GM12878 (cell line): ENCODE measurements at regions not wholly inside any gene's neighbourhood (a gene's known extent, or its start where the extent isn't known, plus 50 kb on each side); places are given as distances from the start of the nearest gene placed in this dataset.

Experiments used
- ATAC-seq: fragments of 200-7000 bp; cut with Tn5 transposase; 3 replicates; pipeline ENCODE4 v1.9.1; 2020; ENCODE audit warnings: mild to moderate bottlenecking, moderate library complexity
- BruUV-seq: library from RNA; stranded (reverse); fragments of 400-500 nt; replicated peaks from 2 replicates; lab custom pipeline; 2021; lab: Mats Ljungman, UMichigan
- CTCF ChIA-PET: fragments of 300-600 bp; sonication (Branson Sonifier 250); formaldehyde crosslinking; extraction: SDS; loops from one replicate; lab custom pipeline; 2021; ENCODE audit warnings: inconsistent platforms; lab: Yijun Ruan, JAX
- POLR2A ChIA-PET: fragments of 350-600 bp; formaldehyde crosslinking; extraction: SDS; loops from one replicate; lab custom pipeline; 2021; ENCODE audit warnings: inconsistent platforms; lab: Charles Lee
- RAD21 ChIA-PET: fragments of 300-600 bp; sonication (Branson Sonifier 250); formaldehyde crosslinking; loops from one replicate; lab custom pipeline; 2023; ENCODE audit warnings: antibody characterized with exemption; ENCODE audit not compliant: unreplicated experiment; lab: Charles Lee
- SMC1A ChIA-PET: fragments of 300-600 bp; sonication (Branson Sonifier 250); formaldehyde crosslinking; loops from one replicate; lab custom pipeline; 2023; ENCODE audit not compliant: unreplicated experiment, uncharacterized antibody; lab: Charles Lee
- DNase-seq: peaks from one replicate; pipeline ENCODE4 v3.0.0-alpha.2; 2011; ENCODE audit warnings: low read depth, low spot score
- FAIRE-seq: peaks from 3 replicates; lab custom pipeline; 2011; peaks lifted over from hg19 to GRCh38; lab: Jason Lieb, UNC
- H2AFZ ChIP-seq: 2 replicates; pipeline ENCODE4 v1.6.0; 2011; ENCODE audit warnings: low read depth, low read length, control low read depth; ENCODE audit not compliant: control insufficient read depth
- H3K27ac ChIP-seq: 2 replicates; pipeline ENCODE4 v1.5.1; 2011; ENCODE audit warnings: control low read depth; ENCODE audit not compliant: control insufficient read depth, insufficient read depth
- H3K27me3 ChIP-seq, 2 experiments: replicated peaks in 1 of 2; 2 replicates each; pipeline versions ENCODE4 v1.6.0 to v1.6.1; 2011; ENCODE audit warnings: low read length in 1 of 2; ENCODE audit not compliant: control insufficient read depth in 2 of 2, insufficient read depth in 2 of 2
- H3K36me3 ChIP-seq, 2 experiments: 2 replicates each; pipeline ENCODE4 v1.5.1; 2011; ENCODE audit warnings: low read length in 1 of 2; ENCODE audit not compliant: control insufficient read depth in 2 of 2, insufficient read depth in 2 of 2
- H3K4me1 ChIP-seq: 2 replicates; pipeline ENCODE4 v1.6.1; 2011; ENCODE audit warnings: mild to moderate bottlenecking, low read length, moderate library complexity, mixed read lengths; ENCODE audit not compliant: control insufficient read depth, insufficient read depth
- H3K4me2 ChIP-seq: 2 replicates; pipeline ENCODE4 v1.6.0; 2011; ENCODE audit warnings: control low read depth; ENCODE audit not compliant: control insufficient read depth, insufficient read depth
- H3K4me3 ChIP-seq: fragments of 200-600 bp; sonication (generic); 2 replicates; pipeline ENCODE4 v1.5.1; 2016
- H3K79me2 ChIP-seq: 2 replicates; pipeline ENCODE4 v1.6.0; 2011; ENCODE audit warnings: low read length; ENCODE audit not compliant: control insufficient read depth, insufficient read depth
- H3K9ac ChIP-seq: 2 replicates; pipeline ENCODE4 v1.8.0; 2011; ENCODE audit warnings: low read length, control low read depth, mixed read lengths; ENCODE audit not compliant: control insufficient read depth, insufficient read depth
- H3K9me3 ChIP-seq: replicated peaks from 3 replicates; pipeline ENCODE4 v1.5.1; 2011; ENCODE audit warnings: mild to moderate bottlenecking, low read length; ENCODE audit not compliant: control insufficient read depth, insufficient read depth
- H4K20me1 ChIP-seq: 2 replicates; pipeline ENCODE4 v1.6.0; 2011; ENCODE audit not compliant: control insufficient read depth, insufficient read depth
- BHLHE40 ChIP-seq, 2 experiments: fragments of 450-650 bp in 1 of 2; IDR thresholded peaks; 2 replicates each; pipeline ENCODE4 v1.6.1; 2011 to 2017; ENCODE audit warnings: low read depth in 2 of 2, borderline replicate concordance in 1 of 2, improper control_type of control experiment in 1 of 2, low read length in 1 of 2, mild to moderate bottlenecking in 1 of 2
- CHD1 ChIP-seq: IDR thresholded peaks from 2 replicates; pipeline ENCODE4 v1.6.1; 2012; ENCODE audit warnings: low read depth, low read length, improper control_type of control experiment
- DPF2 ChIP-seq: fragments of 450-650 bp; IDR thresholded peaks from 2 replicates; pipeline ENCODE4 v1.6.1; 2017; ENCODE audit warnings: mild to moderate bottlenecking
- E2F4 ChIP-seq: IDR thresholded peaks from 2 replicates; pipeline ENCODE4 v1.6.1; 2012; ENCODE audit warnings: low read depth, low read length, improper control_type of control experiment
- E4F1 ChIP-seq: fragments of 450-650 bp; IDR thresholded peaks from 2 replicates; pipeline ENCODE4 v1.6.1; 2018; ENCODE audit warnings: borderline replicate concordance, mild to moderate bottlenecking; ENCODE audit not compliant: partially characterized antibody
- EP300 ChIP-seq, 2 experiments: fragments of 150-350 bp in 1 of 2; IDR thresholded peaks; 2 replicates each; pipeline ENCODE4 v1.6.1; 2011 to 2012; ENCODE audit warnings: low read depth in 2 of 2, low read length in 2 of 2, borderline replicate concordance in 1 of 2, improper control_type of control experiment in 1 of 2, inconsistent platforms in 1 of 2; ENCODE audit not compliant: control insufficient read depth in 1 of 2
- EZH2 ChIP-seq: IDR thresholded peaks from 2 replicates; pipeline ENCODE4 v1.6.1; 2012; ENCODE audit warnings: low read depth, mild to moderate bottlenecking, control low read depth, inconsistent platforms, low read length, borderline replicate concordance; ENCODE audit not compliant: control insufficient read depth
- FOXM1 ChIP-seq: IDR thresholded peaks from 2 replicates; pipeline ENCODE4 v1.6.1; 2012; ENCODE audit warnings: low read depth, mild to moderate bottlenecking, inconsistent platforms, low read length, moderate library complexity
- GATAD2B ChIP-seq: fragments of 450-650 bp; conservative IDR thresholded peaks from 2 replicates; pipeline ENCODE4 v1.6.1; 2017; ENCODE audit warnings: low read depth, mild to moderate bottlenecking, moderate library complexity
- JUNB ChIP-seq: IDR thresholded peaks from 2 replicates; pipeline ENCODE4 v1.6.1; 2016; ENCODE audit warnings: antibody characterized with exemption, mild to moderate bottlenecking
- KDM1A ChIP-seq: fragments of 200-600 bp; sonication (generic); IDR thresholded peaks from 2 replicates; pipeline ENCODE4 v1.6.1; 2016; ENCODE audit warnings: borderline replicate concordance
- KLF5 ChIP-seq: fragments of 450-650 bp; IDR thresholded peaks from 2 replicates; pipeline ENCODE4 v1.6.1; 2014; ENCODE audit warnings: mild to moderate bottlenecking; ENCODE audit not compliant: partially characterized antibody
- NBN ChIP-seq: fragments of 450-650 bp; IDR thresholded peaks from 2 replicates; pipeline ENCODE4 v1.6.1; 2016
- NFIC ChIP-seq: IDR thresholded peaks from 2 replicates; pipeline ENCODE4 v1.6.1; 2012; ENCODE audit warnings: low read depth, mild to moderate bottlenecking, inconsistent platforms, low read length, moderate library complexity
- RUNX3 ChIP-seq: IDR thresholded peaks from 2 replicates; pipeline ENCODE4 v1.6.1; 2012; ENCODE audit warnings: low read length, inconsistent platforms
- SMAD5 ChIP-seq: IDR thresholded peaks from 2 replicates; pipeline ENCODE4 v1.6.1; 2016; ENCODE audit warnings: antibody characterized with exemption, low read depth
- TCF12 ChIP-seq: IDR thresholded peaks from 2 replicates; pipeline ENCODE4 v1.6.1; 2011; ENCODE audit warnings: low read depth, mild to moderate bottlenecking, low read length
- TCF3 ChIP-seq: IDR thresholded peaks from 2 replicates; pipeline ENCODE4 v1.6.1; 2012; ENCODE audit warnings: low read depth, mild to moderate bottlenecking, low read length, borderline replicate concordance; ENCODE audit not compliant: insufficient read depth
- ZNF384 ChIP-seq: IDR thresholded peaks from 2 replicates; pipeline ENCODE4 v1.6.1; 2012; ENCODE audit warnings: low read depth, mild to moderate bottlenecking, low read length, improper control_type of control experiment, borderline replicate concordance
- WGBS: methylation state at CpG from one replicate; pipeline ENCODE4 v1.1.6; 2016; ENCODE audit warnings: low lambda C conversion rate; ENCODE audit not compliant: insufficient replicate concordance, insufficient coverage; ENCODE audit errors: missing lambda C conversion rate; 5-methylcytosine and 5-hydroxymethylcytosine counted together
- in situ Hi-C: fragments of 300-500 bp; cut with MboI; formaldehyde crosslinking; loops from 9 replicates; pipeline ENCODE4 v1.14.3; 2018; ENCODE audit warnings: mixed read lengths
- intact Hi-C: fragments of 100-400 bp; cut with micrococcal nuclease; formaldehyde crosslinking; loops from one replicate; pipeline ENCODE4 v1.14.2; 2022; ENCODE audit not compliant: unreplicated experiment

DNA sequence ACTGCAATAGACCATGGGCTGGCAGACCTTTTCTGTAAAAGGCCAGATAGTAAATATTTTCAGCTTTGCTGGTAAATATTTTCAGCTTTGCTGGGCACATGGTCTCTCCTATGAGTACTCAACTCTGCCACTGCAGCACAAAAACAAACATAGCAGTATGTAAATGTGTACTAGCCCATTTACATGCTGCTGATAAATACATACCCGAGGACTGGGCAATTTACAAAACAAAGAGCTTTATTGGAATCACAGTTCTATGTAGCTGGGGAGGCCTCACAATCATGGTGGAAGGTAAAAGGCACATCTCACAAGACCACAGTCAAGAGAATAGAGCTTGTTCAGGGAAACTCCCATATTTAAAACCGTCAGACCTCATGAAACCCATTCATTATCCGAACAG is 793.0 kb downstream of the EDEM1 start (continued):
- TF ChIP-seq E4F1 (no peak), FOXM1 (no peak), DPF2 (no peak), EZH2 (no peak), TCF12 (no peak), CHD1 (no peak), RUNX3 (no peak)
- TF ChIP-seq, all 136 proteins: peak for 0

GRCh38 chr3:5994651-5995050 is 807.1 kb downstream of the EDEM1 start:
- BruUV-seq = no TSS peak
- 0% methylated on average over 1 of the region's 1 CpG for WGBS
- Histone ChIP-seq H3K9ac (no peak overlapping the region), H3K4me2 (no peak overlapping the region), H3K9me3 (no peaks in the 10 kb centered on the region), H3K79me2 (no peaks in the 10 kb centered on the region), H3K27me3 (no peaks in the 10 kb centered on the region), H3K4me1 (no peaks in the 10 kb centered on the region), H4K20me1 (no peaks in the 10 kb centered on the region), H3K4me3 (no peak overlapping the region), H3K27ac (no peak overlapping the region), H2AFZ (no peak overlapping the region), H3K36me3 (no peaks in the 10 kb centered on the region)
- no peak for DNase-seq
- ChIA-PET RAD21 (no interaction called here), POLR2A (no interaction called here), CTCF (no interaction called here), SMC1A (no interaction called here)
- no peak for ATAC-seq
- no peak for FAIRE-seq
- in situ Hi-C loops (no loop called here), intact Hi-C loops (no loop called here)
- no peak for TF ChIP-seq NFIC
- no peak for TF ChIP-seq KLF5
- TF ChIP-seq EP300 (IDR thresholded peaks at IDR 0.05; ENCODE audit: borderline replicate concordance in 1 of 2, control insufficient read depth in 1 of 2, low read depth in 2 of 2, low read length in 2 of 2) = no peak
- TF ChIP-seq KDM1A = no peak
- TF ChIP-seq SMAD5 = no peak
- no peak for TF ChIP-seq GATAD2B
- TF ChIP-seq E2F4 = no peak
- no peak for TF ChIP-seq BHLHE40 (IDR thresholded peaks at IDR 0.05; ENCODE audit: borderline replicate concordance in 1 of 2, low read depth in 2 of 2, low read length in 1 of 2)
- TF ChIP-seq JUNB = no peak
- no peak for TF ChIP-seq ZNF384
- no peak for TF ChIP-seq NBN
- no peak for TF ChIP-seq TCF3
